ENCODE measurements at regions not wholly inside any gene's neighbourhood (a gene's known extent, or its start where the extent isn't known, plus 50 kb on each side); places are given as distances from the start of the nearest gene placed in this dataset.

DNA sequence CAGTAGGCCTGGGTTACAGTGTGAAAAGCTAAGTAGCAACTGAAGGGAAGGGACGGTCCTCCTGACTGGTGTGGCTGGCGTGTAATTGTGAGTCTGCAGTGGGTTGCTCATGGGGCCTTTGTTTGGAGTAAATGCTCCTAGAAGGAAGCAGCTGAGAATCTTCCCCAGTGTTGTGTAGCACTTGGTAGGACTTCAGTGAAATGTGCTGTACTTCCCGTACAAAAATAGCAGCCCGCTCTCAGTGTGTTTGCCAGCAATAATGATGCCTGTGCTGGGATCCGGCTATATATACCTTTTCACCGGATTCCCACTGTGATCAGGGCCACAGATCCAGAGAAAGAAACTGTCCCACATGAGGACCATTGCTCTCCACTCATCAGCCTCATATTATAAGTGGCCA lies 175.7 kb upstream of the NTM start:
- Histone ChIP-seq H2BK12ac (ENCODE audit: insufficient read length, low read depth, low read length) (no peak overlapping the region), H3K9me3 (ENCODE audit: control insufficient read depth, low read depth, low read length) (no peaks in the 10 kb centered on the region), H2AK5ac (ENCODE audit: insufficient read length, low read length) (no peak overlapping the region), H2BK5ac (ENCODE audit: insufficient read length, low read length) (no peak overlapping the region), H4K91ac (ENCODE audit: insufficient read length, low read depth, low read length) (no peak overlapping the region), H2BK15ac (ENCODE audit: low read depth, low read length) (no peak overlapping the region), H3T11ph (ENCODE audit: low read length) (no peak overlapping the region), H2AFZ (ENCODE audit: low read length) (no peak overlapping the region), H4K20me1 (ENCODE audit: control insufficient read depth, insufficient read depth, insufficient read length) (no peaks in the 10 kb centered on the region), H2BK20ac (ENCODE audit: low read depth, low read length, poor library complexity, severe bottlenecking) (no peak overlapping the region), H3K4me1 (ENCODE audit: insufficient read depth, low read length) (no peaks in the 10 kb centered on the region), H3K4ac (ENCODE audit: low read depth, low read length) (no peak overlapping the region), H3K23me2 (ENCODE audit: insufficient read length, low read depth, low read length, poor library complexity, severe bottlenecking) (no peaks in the 10 kb centered on the region), H2BK120ac (ENCODE audit: low read depth, low read length, poor library complexity, severe bottlenecking) (no peak overlapping the region), H3K27ac (ENCODE audit: insufficient read length, low read depth, low read length) (no peak overlapping the region), H3K9ac (ENCODE audit: extremely low read depth, insufficient read length, low read length) (no peak overlapping the region), H3K56ac (ENCODE audit: insufficient read length, low read depth, low read length) (no peak overlapping the region), H3K79me2 (ENCODE audit: insufficient read depth, low read length) (no peaks in the 10 kb centered on the region), H3K14ac (ENCODE audit: insufficient read depth, low read length) (no peak overlapping the region), H4K5ac (ENCODE audit: insufficient read length, low read depth, low read length) (no peak overlapping the region), H3K18ac (ENCODE audit: insufficient read length, low read depth, low read length) (no peak overlapping the region), H3K27me3 (ENCODE audit: insufficient read depth, low read length) (no peaks in the 10 kb centered on the region), H4K8ac (replicated peaks; ENCODE audit: insufficient read length, low read depth, low read length) (no peak overlapping the region), H3K79me1 (ENCODE audit: insufficient read depth, low read depth, low read length, poor library complexity, severe bottlenecking) (no peaks in the 10 kb centered on the region), H3K4me2 (ENCODE audit: insufficient read depth, insufficient read length, low read length) (no peak overlapping the region), H3K23ac (ENCODE audit: insufficient read length, low read depth, low read length) (no peak overlapping the region)
- no peak overlapping the region for H3K27ac Mint-ChIP-seq
- DNase-seq, result no peak
- H3K36me3 Mint-ChIP-seq (ENCODE audit: insufficient read depth in 1 of 3, low read depth in 3 of 3), result no peaks in the 10 kb centered on the region; a peak in 1 of 7 replicates
- no peak overlapping the region for H3K4me3 Mint-ChIP-seq
- peaks cover 15 to 26% of the 10 kb centered on the region in 2 experiments for H3K4me1 Mint-ChIP-seq
- TF ChIP-seq CTCF (conservative IDR thresholded peaks at IDR 0.05), result no peak
- WGBS (ENCODE audit: extremely low coverage, insufficient read length, low lambda C conversion rate), result no CpG with 5 or more reads among the region's 6 CpGs
- H3K9me3 Mint-ChIP-seq, result no peaks in the 10 kb centered on the region; a peak in 1 of 5 replicates
- H3K27me3 Mint-ChIP-seq (ENCODE audit: low read depth), result peaks cover 11% of the 10 kb centered on the region

All from H9 (cell line).